ENCODE measurements at regions not wholly inside any gene's neighbourhood (a gene's known extent, or its start where the extent isn't known, plus 50 kb on each side); places are given as distances from the start of the nearest gene placed in this dataset.

DNA sequence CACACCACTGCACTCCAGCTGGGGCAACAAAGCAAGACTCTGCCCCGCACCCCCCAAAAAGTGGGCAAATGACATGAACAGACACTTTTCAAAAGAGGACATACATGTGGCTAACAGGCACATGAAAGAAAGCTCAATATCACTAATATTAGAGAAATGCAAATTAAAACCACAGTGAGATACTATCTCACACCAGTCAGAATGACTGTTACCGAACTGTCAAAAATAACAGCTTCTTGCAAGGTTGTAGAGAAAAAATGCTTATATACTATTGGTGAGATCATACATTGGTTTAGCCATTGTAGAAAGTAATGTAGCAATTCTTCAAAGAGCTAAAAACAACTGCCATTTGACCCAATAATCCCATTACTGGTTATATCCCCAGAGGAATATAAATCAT, 99.5 kb upstream of the SPATA13 start:
- ChIA-PET CTCF (no interaction called here), POLR2A (interaction anchor here (0.6 kb wide), 1 partner anchor 366 kb away, joined by 3 read pairs; no protein-coding TSS in a partner anchor)
- DNase-seq (no peak), ATAC-seq (ENCODE audit: poor library complexity) (no peak)
- no peak overlapping the region for H3K27ac Mint-ChIP-seq
- TF ChIP-seq, protein P1, sequence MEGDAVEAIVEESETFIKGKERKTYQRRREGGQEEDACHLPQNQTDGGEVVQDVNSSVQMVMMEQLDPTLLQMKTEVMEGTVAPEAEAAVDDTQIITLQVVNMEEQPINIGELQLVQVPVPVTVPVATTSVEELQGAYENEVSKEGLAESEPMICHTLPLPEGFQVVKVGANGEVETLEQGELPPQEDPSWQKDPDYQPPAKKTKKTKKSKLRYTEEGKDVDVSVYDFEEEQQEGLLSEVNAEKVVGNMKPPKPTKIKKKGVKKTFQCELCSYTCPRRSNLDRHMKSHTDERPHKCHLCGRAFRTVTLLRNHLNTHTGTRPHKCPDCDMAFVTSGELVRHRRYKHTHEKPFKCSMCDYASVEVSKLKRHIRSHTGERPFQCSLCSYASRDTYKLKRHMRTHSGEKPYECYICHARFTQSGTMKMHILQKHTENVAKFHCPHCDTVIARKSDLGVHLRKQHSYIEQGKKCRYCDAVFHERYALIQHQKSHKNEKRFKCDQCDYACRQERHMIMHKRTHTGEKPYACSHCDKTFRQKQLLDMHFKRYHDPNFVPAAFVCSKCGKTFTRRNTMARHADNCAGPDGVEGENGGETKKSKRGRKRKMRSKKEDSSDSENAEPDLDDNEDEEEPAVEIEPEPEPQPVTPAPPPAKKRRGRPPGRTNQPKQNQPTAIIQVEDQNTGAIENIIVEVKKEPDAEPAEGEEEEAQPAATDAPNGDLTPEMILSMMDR (IDR thresholded peaks at IDR 0.05) = no peak
- no peaks in the 10 kb centered on the region for H3K36me3 Mint-ChIP-seq (ENCODE audit: low read depth)
- no peaks in the 10 kb centered on the region for H3K9me3 Mint-ChIP-seq
- no peak overlapping the region for H3K4me3 Mint-ChIP-seq
- Histone ChIP-seq H3K4me3 (ENCODE audit: low read length) (no peak overlapping the region), H3K27me3 (ENCODE audit: control insufficient read depth in 1 of 2, insufficient read depth in 2 of 2, low read length in 2 of 2) (no peaks in the 10 kb centered on the region), H3K36me3 (ENCODE audit: insufficient read depth, low read length) (no peaks in the 10 kb centered on the region), H3K4me1 (ENCODE audit: insufficient read depth, low read length) (peaks cover 8% of the 10 kb centered on the region), H3K27ac (ENCODE audit: low read depth in 1 of 2, low read length in 2 of 2) (no peak overlapping the region), H3K9me3 (ENCODE audit: control insufficient read depth in 1 of 2, insufficient read depth in 1 of 2, low read length in 2 of 2) (no peaks in the 10 kb centered on the region)
- no peaks in the 10 kb centered on the region for H3K27me3 Mint-ChIP-seq
- peaks cover 12% of the 10 kb centered on the region for H3K4me1 Mint-ChIP-seq (ENCODE audit: low read depth)
- intact Hi-C loops (cut with DNase I, micrococcal nuclease) = no loop called here

DNA sequence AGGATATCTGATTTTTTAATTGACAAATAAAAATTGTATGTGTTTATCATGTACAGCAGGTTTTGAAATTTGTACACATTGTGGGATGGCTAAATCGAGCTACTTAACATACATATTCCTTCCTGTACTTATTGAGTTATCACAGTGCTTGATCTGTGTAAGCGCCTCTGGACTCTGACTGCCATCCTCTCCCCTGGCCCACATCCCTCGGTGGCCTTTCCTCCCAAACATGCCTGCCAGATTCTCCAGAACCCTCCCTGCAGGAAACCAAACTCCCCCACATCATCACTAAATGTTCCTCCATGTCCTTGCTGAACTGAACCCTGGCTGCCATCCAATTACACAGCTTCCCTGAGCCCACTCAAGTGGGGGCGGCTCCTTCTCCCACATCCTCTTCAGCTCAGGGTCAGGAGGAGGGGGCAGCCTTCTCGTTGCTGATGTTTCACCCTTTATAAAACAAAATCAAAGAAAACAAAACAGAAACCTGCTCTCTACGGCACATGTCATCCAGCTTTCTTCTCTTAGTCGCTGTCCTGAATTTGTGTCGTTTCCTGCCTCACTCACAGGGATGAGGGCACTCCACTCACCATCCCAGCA, 97.1 kb upstream of the SPATA13 start:
- Mint-ChIP-seq H3K27me3 (no peaks in the 10 kb centered on the region), H3K27ac (no peak overlapping the region), H3K4me3 (no peak overlapping the region), H3K9me3 (no peaks in the 10 kb centered on the region), H3K36me3 (ENCODE audit: low read depth) (no peaks in the 10 kb centered on the region), H3K4me1 (ENCODE audit: low read depth) (peaks cover 12% of the 10 kb centered on the region)
- CTCF ChIA-PET = no interaction called here
- Histone ChIP-seq H3K36me3 (ENCODE audit: insufficient read depth, low read length) (no peaks in the 10 kb centered on the region), H3K9me3 (ENCODE audit: control insufficient read depth in 1 of 2, insufficient read depth in 1 of 2, low read length in 2 of 2) (no peaks in the 10 kb centered on the region), H3K27me3 (ENCODE audit: control insufficient read depth in 1 of 2, insufficient read depth in 2 of 2, low read length in 2 of 2) (no peaks in the 10 kb centered on the region), H3K4me3 (ENCODE audit: low read length) (no peak overlapping the region), H3K4me1 (ENCODE audit: insufficient read depth, low read length) (peaks cover 8% of the 10 kb centered on the region), H3K27ac (ENCODE audit: low read depth in 1 of 2, low read length in 2 of 2) (no peak overlapping the region)
- peak in 1 of 14 experiments; percentile 2 for DNase-seq
- ATAC-seq (ENCODE audit: poor library complexity) = peak; percentile 29
- TF ChIP-seq, protein P1 (IDR thresholded peaks at IDR 0.05) = no peak
- intact Hi-C loops (cut with DNase I, micrococcal nuclease) = no loop called here
- POLR2A ChIA-PET = interaction anchor here (0.9 kb wide), 1 partner anchor 157 kb away, joined by 3 read pairs; no protein-coding TSS in a partner anchor

DNA sequence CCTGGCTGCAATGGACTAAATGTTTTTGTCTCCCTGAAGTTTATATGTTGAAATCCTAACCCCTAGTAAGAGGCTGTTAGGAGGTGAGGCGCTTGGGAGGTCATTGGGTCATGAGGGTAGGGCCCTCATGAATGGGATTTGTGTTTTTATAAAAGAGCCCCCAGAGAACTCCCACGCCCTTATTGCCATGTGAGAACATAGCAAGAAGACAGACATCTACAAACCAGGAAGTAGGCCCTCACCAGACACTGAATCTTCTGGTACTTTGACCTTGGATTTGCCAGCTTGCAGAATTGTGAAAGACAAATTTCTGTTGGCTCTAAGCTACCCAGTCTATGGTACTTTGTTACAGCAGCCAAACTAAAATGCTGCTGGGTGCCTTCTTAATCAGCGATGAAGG, 96.1 kb upstream of the SPATA13 start:
- no peaks in the 10 kb centered on the region for H3K27me3 Mint-ChIP-seq
- no peak overlapping the region for H3K27ac Mint-ChIP-seq
- DNase-seq = no peak

More for the DNA sequence above, 96.1 kb upstream of the SPATA13 start:
- intact Hi-C loops (cut with DNase I, micrococcal nuclease) = no loop called here
- Histone ChIP-seq H3K27me3 (ENCODE audit: control insufficient read depth in 1 of 2, insufficient read depth in 2 of 2, low read length in 2 of 2) (no peaks in the 10 kb centered on the region), H3K9me3 (ENCODE audit: control insufficient read depth in 1 of 2, insufficient read depth in 1 of 2, low read length in 2 of 2) (no peaks in the 10 kb centered on the region), H3K27ac (ENCODE audit: low read depth in 1 of 2, low read length in 2 of 2) (no peak overlapping the region), H3K4me1 (ENCODE audit: insufficient read depth, low read length) (peaks cover 8% of the 10 kb centered on the region), H3K4me3 (ENCODE audit: low read length) (no peak overlapping the region), H3K36me3 (ENCODE audit: insufficient read depth, low read length) (no peaks in the 10 kb centered on the region)
- Mint-ChIP-seq H3K4me1 (ENCODE audit: low read depth) (peaks cover 12% of the 10 kb centered on the region), H3K4me3 (no peak overlapping the region), H3K36me3 (ENCODE audit: low read depth) (no peaks in the 10 kb centered on the region), H3K9me3 (no peaks in the 10 kb centered on the region)
- no peak for ATAC-seq (ENCODE audit: poor library complexity)
- TF ChIP-seq, protein P1 (IDR thresholded peaks at IDR 0.05) = no peak
- POLR2A ChIA-PET = interaction anchor here (0.9 kb wide), 1 partner anchor 156 kb away, joined by 3 read pairs; no protein-coding TSS in a partner anchor
- CTCF ChIA-PET = interaction anchor here (0.6 kb wide), 1 partner anchor 242 kb away, joined by 3 read pairs; no protein-coding TSS in a partner anchor

Measured in CD4-positive, alpha-beta T cell (primary cell).